Heart left ventricle (tissue), 16 donors: ENCODE measurements at regions not wholly inside any gene's neighbourhood (a gene's known extent, or its start where the extent isn't known, plus 50 kb on each side); places are given as distances from the start of the nearest gene placed in this dataset.

Experiments
- ATAC-seq, 4 donors: fragments of 200-7000 bp; cut with Tn5 transposase; one replicate each; pipeline ENCODE4 v1.9.1; 2020 to 2022; ENCODE audit warnings: moderate library complexity in 4 of 4, mild to moderate bottlenecking in 3 of 4, moderate number of reproducible peaks in 1 of 4
- DNase-seq, 5 donors: peaks; one replicate each; pipeline ENCODE4 v3.0.0-alpha.2; 2020
- H3K27ac ChIP-seq, 12 donors: fragments of 200-600 bp; sonication (generic) in 4 of 12; one replicate each; pipeline versions ENCODE4 v1.5.0 to v1.8.0; 2016 to 2022; ENCODE audit warnings: mild to moderate bottlenecking in 2 of 12
- H3K27me3 ChIP-seq, 9 donors: fragments of 200-600 bp; sonication (generic) in 2 of 9; one replicate each; pipeline versions ENCODE4 v1.5.1 to v1.8.0; 2016 to 2022; ENCODE audit warnings: mild to moderate bottlenecking in 3 of 9
- H3K36me3 ChIP-seq, 9 donors: fragments of 200-600 bp; sonication (generic) in 2 of 9; one replicate each; pipeline versions ENCODE4 v1.5.0 to v1.8.0; 2018 to 2022; ENCODE audit warnings: mild to moderate bottlenecking in 2 of 9
- H3K4me1 ChIP-seq, 12 donors: fragments of 200-600 bp; sonication (generic) in 4 of 12; one replicate each; pipeline versions ENCODE4 v1.5.0 to v1.8.0; 2016 to 2022; ENCODE audit warnings: mild to moderate bottlenecking in 3 of 12
- H3K4me3 ChIP-seq, 12 donors: fragments of 200-600 bp; sonication (generic) in 4 of 12; one replicate each; pipeline versions ENCODE4 v1.5.0 to v1.8.0; 2017 to 2022; ENCODE audit warnings: mild to moderate bottlenecking in 9 of 12, moderate library complexity in 4 of 12
- H3K9me3 ChIP-seq, 12 donors: fragments of 200-600 bp; sonication (generic) in 4 of 12; one replicate each; pipeline versions ENCODE4 v1.5.0 to v1.8.0; 2016 to 2022; ENCODE audit warnings: mild to moderate bottlenecking in 1 of 12
- CTCF ChIP-seq, 12 donors: fragments of 200-600 bp; sonication (generic) in 4 of 12; IDR thresholded peaks; one replicate each; pipeline versions ENCODE4 v1.5.0 to v1.8.0; 2018 to 2022; ENCODE audit warnings: antibody characterized with exemption in 12 of 12, mild to moderate bottlenecking in 5 of 12
- POLR2A ChIP-seq, 2 donors: fragments of 450-650 bp; IDR thresholded peaks; one replicate each; pipeline ENCODE4 v1.6.1; 2017; ENCODE audit warnings: antibody characterized with exemption in 2 of 2, mild to moderate bottlenecking in 2 of 2, moderate library complexity in 2 of 2
- WGBS, 4 donors: extraction: QIAGEN DNeasy Blood & Tissue Kit in 2 of 4; methylation state at CpG; one replicate each; pipeline versions ENCODE4 v1.1.5 to v1.1.7; 2013 to 2018; 5-methylcytosine and 5-hydroxymethylcytosine counted together
- intact Hi-C, 10 donors: fragments of 100-400 bp; cut with DNase I; formaldehyde crosslinking; loops; one replicate each; pipeline versions ENCODE4 v1.11.1 to v1.14.2; 2022
- donor health status: ischemic (EF 13 %, LVEDD 7.1; RV severe dilation, severe dysfunction).
- donor health status: healthy with polysubstance abuse.
- donor health status: DM: no; HTN: yes; CAD: no.
- donor health status: DM: no; HTN: no; CAD: no.
- donor health status: ischemic (EF 25% LVEDD 6.9; RV normal size, moderate dysfunction).
- donor health status: ischemic (EF 25% LVEDD 5.7; RV mildly dilated, moderate dysfunction).
- donor health status: healthy.
- donor health status: DM: yes; HTN: yes; CAD: no.
- donor health status: ischemic (EF 35%, LVEDD 5.7; RV mildly dilated, moderate dysfunction).
- donor health status: nonischemic (EF 11% LVEDD 7.7; RV severe dilation, severe dysfunction).
- donor health status: DM: yes; HTN: yes; CAD: no.
- donor health status: PGD.
- donor health status: ischemic (EF 29% LVEDD 5.4; RV normal size, mild dysfunction).
- donor health status: nonischemic (EF 23%, LVEDD 6.1; RV moderate dilation, normal function).

- H3K27me3 ChIP-seq: no peaks in the 10 kb centered on the region
- H3K36me3 ChIP-seq: no peaks in the 10 kb centered on the region
- H3K9me3 ChIP-seq: no peaks in the 10 kb centered on the region
- H3K4me1 ChIP-seq: no peaks in the 10 kb centered on the region
- ATAC-seq (no peak), DNase-seq (no peak)
- 74 to 85% (median 84%) methylated on average over 6 of the region's 6 CpGs for WGBS, 4 donors
- intact Hi-C loops: no loop called here
- H3K27ac ChIP-seq: no peak overlapping the region
- no peak overlapping the region for H3K4me3 ChIP-seq
- TF ChIP-seq CTCF (IDR thresholded peaks at IDR 0.05) (no peak), POLR2A (IDR thresholded peaks at IDR 0.05) (no peak)
Observed at GRCh38 chr4:86431543-86432116, 71.8 kb upstream of the MAPK10 start.

- intact Hi-C loops: no loop called here
- H3K4me1 ChIP-seq: no peaks in the 10 kb centered on the region
- DNase-seq (no peak), ATAC-seq (no peak)
- no peak overlapping the region for H3K27ac ChIP-seq
- H3K9me3 ChIP-seq: no peaks in the 10 kb centered on the region
- H3K4me3 ChIP-seq: no peak overlapping the region
- no peaks in the 10 kb centered on the region for H3K36me3 ChIP-seq
- TF ChIP-seq POLR2A (IDR thresholded peaks at IDR 0.05): no peak
- no peak for TF ChIP-seq CTCF (IDR thresholded peaks at IDR 0.05)
- no peaks in the 10 kb centered on the region for H3K27me3 ChIP-seq
Observed at GRCh38 chr4:86432559-86433134, 72.8 kb upstream of the MAPK10 start.

GRCh38 chr4:86439293-86439692, 79.4 kb upstream of the MAPK10 start:
- H3K27ac ChIP-seq: no peak overlapping the region
- intact Hi-C loops: no loop called here
- WGBS, 4 donors: 64 to 77% (median 72%) methylated on average over 2 of the region's 2 CpGs
- no peaks in the 10 kb centered on the region for H3K27me3 ChIP-seq
- ATAC-seq (no peak), DNase-seq (no peak)
- peaks cover 0 to 4% (median 0%) of the 10 kb centered on the region in 12 donors for H3K9me3 ChIP-seq
- H3K4me1 ChIP-seq: no peaks in the 10 kb centered on the region
- H3K4me3 ChIP-seq: no peak overlapping the region
- no peaks in the 10 kb centered on the region for H3K36me3 ChIP-seq
- TF ChIP-seq CTCF (IDR thresholded peaks at IDR 0.05): no peak
- TF ChIP-seq POLR2A (IDR thresholded peaks at IDR 0.05): no peak

GRCh38 chr4:86441175-86441936, 81.5 kb upstream of the MAPK10 start:
- DNase-seq (no peak), ATAC-seq (no peak)
- no peaks in the 10 kb centered on the region for H3K36me3 ChIP-seq
- H3K9me3 ChIP-seq: peaks cover 0 to 15% (median 0%) of the 10 kb centered on the region in 12 donors
- TF ChIP-seq CTCF (IDR thresholded peaks at IDR 0.05) (no peak), POLR2A (IDR thresholded peaks at IDR 0.05) (no peak)
- H3K4me1 ChIP-seq: no peaks in the 10 kb centered on the region
- 80 to 85% (median 83%) methylated on average over 3 of the region's 3 CpGs for WGBS, 4 donors
- intact Hi-C loops: no loop called here
- no peaks in the 10 kb centered on the region for H3K27me3 ChIP-seq
- H3K27ac ChIP-seq: no peak overlapping the region
- no peak overlapping the region for H3K4me3 ChIP-seq
